Sigmoid colon (tissue), 4 donors: ENCODE measurements at regions not wholly inside any gene's neighbourhood (a gene's known extent, or its start where the extent isn't known, plus 50 kb on each side); places are given as distances from the start of the nearest gene placed in this dataset.

Source experiments
- CTCF ChIP-seq, 4 experiments: fragments of 450-650 bp in 3 of 4; fragments of 200-600 bp in 1 of 4; IDR thresholded peaks; one replicate each; pipeline ENCODE4 v1.5.1; 2016 to 2019; ENCODE audit warnings: antibody characterized with exemption in 4 of 4, mild to moderate bottlenecking in 3 of 4, moderate library complexity in 2 of 4
- EP300 ChIP-seq, 4 donors: sonication (generic); formaldehyde crosslinking; IDR thresholded peaks; one replicate each; pipeline ENCODE4 v1.6.1; 2017; ENCODE audit warnings: antibody characterized with exemption in 4 of 4
- POLR2A ChIP-seq, 2 donors: fragments of 450-650 bp; IDR thresholded peaks; one replicate each; pipeline ENCODE4 v1.6.1; 2016; ENCODE audit warnings: antibody characterized with exemption in 2 of 2, mild to moderate bottlenecking in 2 of 2, moderate library complexity in 2 of 2
- POLR2AphosphoS5 ChIP-seq, 4 donors: sonication (generic); formaldehyde crosslinking; IDR thresholded peaks; one replicate each; pipeline ENCODE4 v1.6.1; 2017; ENCODE audit warnings: antibody characterized with exemption in 4 of 4

- TF ChIP-seq CTCF (IDR thresholded peaks at IDR 0.05) (no peak), POLR2AphosphoS5 (IDR thresholded peaks at IDR 0.05) (no peak), POLR2A (IDR thresholded peaks at IDR 0.05) (no peak), EP300 (IDR thresholded peaks at IDR 0.05) (no peak)
Observed at GRCh38 chr12:12015073-12015685, 55.6 kb upstream of the BCL2L14 start.
